CD4-positive, alpha-beta T cell treated with Interleukin-17A for 1 hour (primary cell): ENCODE measurements at regions not wholly inside any gene's neighbourhood (a gene's known extent, or its start where the extent isn't known, plus 50 kb on each side); places are given as distances from the start of the nearest gene placed in this dataset.
"Not testable (repeated sequence)": the region's sequence is repeated elsewhere in the genome, so short reads cannot be mapped to it uniquely, and the experiment has no call there.

ENCODE experiments used
- DNase-seq: peaks from one replicate; pipeline ENCODE4 v3.0.0-alpha.2; 2020

DNA sequence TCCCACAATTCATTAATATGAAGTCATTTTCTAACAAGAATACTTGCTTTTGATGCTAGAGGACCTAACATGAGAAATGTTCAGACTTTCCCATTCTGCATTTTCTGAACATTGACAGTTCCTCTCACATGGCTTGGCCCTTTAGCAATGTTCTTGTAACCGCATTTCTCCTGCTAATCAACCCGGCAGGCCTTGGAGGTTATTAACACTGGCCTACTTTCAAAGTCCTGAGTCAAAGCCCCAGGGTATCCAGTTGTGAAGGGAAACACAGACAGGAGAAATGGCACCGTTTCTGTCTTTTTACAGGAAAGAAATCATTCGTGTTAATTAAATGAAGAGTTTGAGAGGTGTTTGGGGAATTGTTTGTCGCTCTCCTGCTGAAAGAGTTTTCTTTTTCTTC, 446.5 kb upstream of the MIS18BP1 start:
- no peak for DNase-seq

DNA sequence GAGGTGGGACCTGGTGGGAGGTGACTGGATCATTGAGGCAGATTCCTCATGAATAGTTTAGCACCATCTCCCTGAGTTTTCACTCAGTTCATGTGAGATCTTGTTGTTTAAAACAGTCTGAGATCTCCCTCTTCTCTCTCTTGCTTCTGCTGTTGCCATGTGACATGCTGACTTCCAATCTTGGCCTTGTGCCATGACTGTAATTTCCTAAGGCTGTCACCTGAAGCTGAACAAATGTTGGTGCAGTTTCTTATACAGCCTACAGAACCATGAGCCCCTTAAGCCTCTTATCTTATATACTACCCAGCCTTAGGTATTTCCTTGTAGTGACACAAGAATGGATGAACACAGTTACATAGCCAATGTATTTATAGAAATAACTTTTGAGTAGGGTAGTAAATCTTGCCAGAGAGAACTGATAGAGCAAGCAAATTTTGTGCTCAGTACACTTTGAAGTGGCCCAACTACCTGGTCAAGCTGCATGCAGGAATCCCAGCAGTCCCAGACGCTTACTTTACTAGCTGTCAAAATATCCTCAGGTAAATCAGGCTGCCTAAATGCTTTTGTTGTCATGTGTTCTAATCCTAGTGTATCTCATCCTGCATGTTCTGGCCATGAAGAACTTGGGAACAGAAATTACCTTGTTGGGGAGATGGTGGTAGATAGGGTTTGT, 445.6 kb upstream of the MIS18BP1 start:
- no peak for DNase-seq

- DNase-seq = no peak
These were observed 433.8 kb upstream of the MIS18BP1 start for GRCh38 chr14:45686771-45687170.

DNA sequence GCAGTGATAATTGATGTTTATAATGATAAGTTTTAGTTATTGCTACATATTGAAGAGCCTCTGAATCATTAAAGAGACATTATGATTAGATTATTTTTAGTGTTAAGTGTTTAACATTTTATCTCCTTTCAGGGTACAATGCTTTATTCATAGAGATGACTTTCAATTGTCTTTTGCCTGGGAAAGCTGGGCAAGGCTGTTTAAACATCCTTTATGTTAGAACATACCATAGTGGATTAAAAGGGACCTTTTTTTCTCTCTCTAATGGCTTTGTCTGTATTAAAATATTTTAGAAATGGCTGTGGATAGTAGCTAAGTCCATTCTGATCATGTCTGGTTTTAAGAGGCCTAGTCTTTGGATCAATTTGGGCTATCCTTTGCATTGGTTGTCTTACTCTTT, 427.5 kb upstream of the MIS18BP1 start:
- no peak for DNase-seq

DNA sequence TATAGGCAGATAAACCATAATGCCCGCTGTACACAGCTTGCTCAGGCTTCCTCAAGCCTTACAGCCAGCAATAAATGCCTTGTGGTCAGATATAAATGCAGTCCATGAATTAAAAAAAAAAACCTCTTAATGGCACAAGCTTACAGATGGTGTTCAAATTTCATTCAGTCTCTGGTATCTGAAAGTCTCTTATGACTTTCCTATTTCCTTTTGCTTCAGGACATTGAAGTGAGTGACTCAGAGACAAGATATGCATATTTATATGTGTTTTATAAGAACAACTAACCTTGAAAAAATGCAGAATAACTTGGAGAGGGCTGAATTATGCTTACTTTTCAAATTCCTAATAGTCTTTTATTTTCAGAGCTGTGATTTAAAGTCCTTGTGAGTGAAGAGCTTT, 426.9 kb upstream of the MIS18BP1 start:
- DNase-seq = no peak

DNA sequence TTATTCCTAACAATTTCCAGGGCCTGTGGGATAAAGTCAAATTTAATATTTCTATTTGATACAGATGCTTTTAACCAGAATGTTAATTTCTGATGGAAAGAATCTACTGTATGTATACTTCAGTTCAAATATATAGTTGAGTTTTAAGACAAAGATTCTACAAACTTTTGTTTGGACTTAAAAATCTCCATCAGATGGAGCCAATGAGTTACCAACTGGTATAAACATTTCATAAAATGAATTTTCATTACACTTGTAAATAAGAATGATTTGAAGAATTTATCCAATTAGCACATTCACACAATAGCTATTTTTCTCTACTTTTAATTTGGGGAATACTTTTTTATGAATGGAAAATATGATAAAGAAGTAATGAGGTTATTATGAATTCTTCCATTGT, 425.2 kb upstream of the MIS18BP1 start:
- no peak for DNase-seq

DNA sequence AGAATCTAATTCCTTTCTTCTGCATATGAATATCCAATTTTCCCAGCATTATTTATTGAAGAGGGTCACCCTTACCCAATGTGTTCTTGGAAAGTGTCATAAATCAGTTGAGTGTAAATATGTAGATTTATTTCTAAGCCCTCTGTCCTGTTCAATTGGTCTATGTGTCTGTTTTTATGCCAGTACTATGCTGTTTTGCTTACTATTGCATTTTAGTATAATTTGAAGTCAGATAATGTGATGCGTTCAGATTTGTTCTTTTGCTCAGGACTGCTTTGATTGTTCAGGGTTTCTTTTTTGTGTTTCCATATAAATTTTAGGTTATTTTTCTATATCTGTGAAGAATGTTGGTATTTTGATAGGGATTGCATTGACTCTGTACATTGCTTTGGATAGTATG, 420.4 kb upstream of the MIS18BP1 start:
- DNase-seq = no peak

DNA sequence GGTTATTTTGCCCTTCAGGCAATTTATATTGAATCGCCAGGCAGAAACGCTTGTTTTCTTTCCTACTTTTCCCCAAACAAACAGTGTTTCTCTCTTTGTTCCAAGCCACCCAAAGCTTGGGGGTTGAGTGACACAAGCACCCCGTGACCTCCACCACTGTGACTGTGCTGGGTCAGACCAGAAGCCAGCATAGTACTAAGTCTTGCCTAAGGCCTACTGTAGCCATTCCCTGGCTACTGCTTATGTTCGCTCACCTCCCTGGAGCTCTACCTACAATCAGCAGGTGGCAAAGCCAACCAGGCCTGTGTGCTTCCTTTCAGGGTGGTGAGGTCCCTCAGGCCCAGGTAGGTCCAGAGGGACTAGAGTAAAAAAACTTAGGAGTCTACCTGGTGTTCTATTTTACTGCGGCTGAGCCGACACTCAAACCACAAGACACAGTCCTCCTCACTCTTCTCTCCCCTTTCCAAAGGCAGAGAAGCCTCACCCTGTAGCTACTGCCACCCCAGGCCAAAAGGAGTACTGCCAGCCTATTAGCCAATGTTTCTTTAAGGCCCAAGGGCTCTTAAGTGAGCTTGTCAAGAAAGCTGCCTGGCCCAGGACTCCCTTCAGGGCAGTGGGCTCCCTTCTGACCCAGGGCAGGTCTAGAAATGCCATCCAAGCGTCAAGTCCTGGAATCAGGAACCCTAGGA, 411.8 kb upstream of the MIS18BP1 start:
- DNase-seq = no peak

DNA sequence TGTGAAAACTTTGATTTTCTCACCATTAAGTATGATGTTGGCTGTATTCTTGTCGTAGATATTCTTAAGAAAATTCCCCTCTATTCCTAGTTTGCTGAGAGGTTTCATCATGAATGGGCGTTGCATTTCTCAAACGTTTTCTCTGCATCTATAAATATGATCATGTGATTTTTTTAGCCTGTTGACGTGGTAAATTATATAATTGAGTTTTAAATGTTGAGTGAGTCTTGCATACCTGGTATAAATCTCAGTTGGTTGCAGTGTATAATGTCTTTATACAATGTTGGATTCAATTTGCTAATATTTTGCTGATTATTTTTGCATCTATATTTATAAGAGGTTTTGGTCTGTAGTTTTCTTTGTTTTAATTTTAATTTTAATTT, 405.9 kb upstream of the MIS18BP1 start:
- no peak for DNase-seq

DNA sequence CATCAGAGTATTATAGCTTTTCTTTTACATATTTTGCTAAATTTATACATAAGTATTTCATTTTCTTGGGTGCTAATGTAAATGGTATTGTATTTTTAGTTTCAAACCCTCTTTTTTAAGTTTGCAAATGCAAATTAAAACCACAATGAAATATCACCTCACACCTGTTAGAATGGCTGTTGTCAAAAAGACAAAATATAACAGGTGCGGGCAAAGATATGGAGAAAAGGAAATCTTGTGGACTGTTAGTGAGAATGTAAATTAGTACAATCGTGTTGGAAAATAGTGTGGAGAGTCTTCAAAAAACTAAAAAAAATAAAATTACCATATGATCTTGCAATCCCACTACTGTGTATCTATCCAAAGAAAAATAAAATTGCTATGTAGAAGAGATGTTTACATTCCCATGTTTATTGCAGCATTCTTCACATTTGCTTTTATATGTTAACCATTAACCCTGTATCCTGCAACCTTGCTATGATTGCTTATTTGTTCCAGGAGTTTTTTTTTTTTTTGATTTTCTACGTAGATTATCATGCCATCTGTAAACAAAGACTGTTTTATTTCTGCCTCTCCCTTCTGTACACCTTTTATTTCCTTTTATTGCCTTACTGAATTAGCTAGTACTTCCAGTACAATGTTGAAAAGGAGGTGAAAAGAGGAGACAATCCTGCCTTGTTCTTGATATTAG, 405.4 kb upstream of the MIS18BP1 start:
- DNase-seq = no peak

- no peak for DNase-seq
These were observed 398.9 kb upstream of the MIS18BP1 start for GRCh38 chr14:45651890-45652289.

DNA sequence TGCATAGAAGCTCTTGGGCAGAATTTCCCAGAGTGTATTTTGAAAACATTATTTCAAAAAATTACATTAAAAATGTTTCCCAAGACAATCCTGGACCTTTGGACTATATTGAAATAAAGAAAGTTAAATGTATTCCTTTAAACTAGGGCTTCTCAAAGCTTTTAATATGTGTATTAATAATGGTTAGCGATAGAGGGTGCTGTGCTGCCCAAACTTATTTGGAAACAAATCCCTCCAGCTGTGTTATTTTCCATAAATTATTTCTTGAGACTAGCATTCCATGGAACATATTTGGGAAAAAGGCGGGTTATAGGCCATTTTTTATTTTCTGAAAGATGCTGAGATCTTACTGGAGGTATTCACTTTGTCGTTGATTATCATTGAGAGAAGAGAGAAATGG, 397.8 kb upstream of the MIS18BP1 start:
- DNase-seq = no peak

GRCh38 chr14:45649051-45649450, 396.0 kb upstream of the MIS18BP1 start:
- no peak for DNase-seq

DNA sequence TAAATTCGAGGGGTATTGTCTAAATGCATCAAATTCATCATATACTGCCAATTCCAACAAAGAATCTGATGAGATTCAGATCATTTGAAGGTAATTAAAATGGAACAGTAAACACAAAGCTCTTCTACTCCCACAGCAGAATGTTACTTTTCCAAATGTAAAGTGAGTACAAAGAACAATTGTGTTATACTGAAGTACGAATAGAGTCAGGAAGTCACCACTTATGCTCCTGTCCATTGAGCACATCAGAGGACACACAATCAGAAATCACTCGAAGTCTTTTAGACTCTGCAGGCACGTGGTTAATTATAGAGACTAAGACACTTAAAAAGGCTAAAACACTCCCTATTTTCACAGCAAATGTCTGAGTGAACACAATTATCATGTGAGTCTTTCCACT, 388.5 kb upstream of the MIS18BP1 start:
- no peak for DNase-seq

GRCh38 chr14:45634651-45635441, 381.8 kb upstream of the MIS18BP1 start:
- DNase-seq = not testable (repeated sequence)

DNA sequence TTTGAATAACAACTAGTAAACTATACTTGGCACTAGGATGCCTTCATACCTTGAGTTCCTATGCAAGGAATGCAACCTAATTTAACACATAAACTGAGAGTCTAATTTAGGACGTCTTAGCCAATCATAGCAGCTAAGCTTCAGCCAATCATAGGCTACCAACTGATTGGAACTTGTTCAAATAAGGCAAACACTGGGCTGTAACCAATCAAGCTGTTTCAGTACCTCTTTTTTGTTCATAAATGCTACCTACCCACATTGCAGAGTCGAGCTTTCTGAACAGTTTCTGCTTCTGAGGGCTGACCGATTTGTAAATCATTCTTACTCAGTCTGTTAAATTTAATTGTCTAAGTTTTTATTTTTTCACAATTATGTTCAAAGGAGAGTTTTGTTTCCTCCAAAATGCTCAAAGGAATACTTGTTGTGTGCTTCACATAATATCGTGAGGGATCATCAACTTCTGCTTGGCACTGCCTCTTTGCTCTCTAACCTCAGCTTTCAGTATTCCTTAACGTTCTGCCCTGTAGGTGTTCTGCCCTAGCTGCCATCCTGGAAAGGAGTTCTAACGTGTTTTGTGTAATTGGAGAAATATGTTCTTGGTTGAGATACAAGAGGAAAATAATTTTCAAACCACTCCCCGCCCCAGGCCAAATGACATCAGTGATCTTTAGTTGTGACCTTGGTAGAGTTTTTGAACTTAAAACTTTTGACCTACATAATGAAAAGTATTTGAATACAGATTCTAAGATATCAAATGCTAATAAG, 380.4 kb upstream of the MIS18BP1 start:
- DNase-seq = no peak

GRCh38 chr14:45621731-45622130, 368.7 kb upstream of the MIS18BP1 start:
- no peak for DNase-seq

- DNase-seq = no peak
These were observed 366.8 kb upstream of the MIS18BP1 start for GRCh38 chr14:45619831-45620230.

GRCh38 chr14:45610318-45610717, 357.3 kb upstream of the MIS18BP1 start:
- DNase-seq = no peak

GRCh38 chr14:45587142-45587541, 334.1 kb upstream of the MIS18BP1 start:
- DNase-seq = no peak

GRCh38 chr14:45559626-45560025, 306.6 kb upstream of the MIS18BP1 start:
- no peak for DNase-seq

DNA sequence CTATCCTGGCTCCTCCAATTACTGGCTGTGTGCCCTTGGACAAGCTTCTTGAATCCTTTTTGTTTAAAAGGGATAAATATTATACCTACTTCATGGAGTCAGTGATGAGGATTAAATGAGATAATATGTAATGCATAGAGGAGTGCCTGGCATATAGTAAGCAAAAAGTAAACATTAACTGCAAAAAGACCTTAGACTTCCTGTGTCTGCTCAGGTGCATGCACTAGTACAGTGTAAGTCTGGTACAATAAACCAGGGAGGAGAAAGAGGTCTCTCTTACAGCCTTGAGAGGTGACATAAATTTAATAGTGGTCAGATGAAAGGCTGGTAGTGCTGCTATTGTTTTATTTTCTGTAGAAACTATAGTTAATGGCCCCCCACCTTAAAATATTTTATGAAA, 305.2 kb upstream of the MIS18BP1 start:
- DNase-seq = no peak

GRCh38 chr14:45553981-45554380, 301.0 kb upstream of the MIS18BP1 start:
- no peak for DNase-seq
